HG03571 (cell line): ENCODE measurements at regions not wholly inside any gene's neighbourhood (a gene's known extent, or its start where the extent isn't known, plus 50 kb on each side); places are given as distances from the start of the nearest gene placed in this dataset.

ENCODE experiments used
- ATAC-seq: cut with Tn5 transposase; IDR thresholded peaks from one replicate; pipeline ENCODE4 v1.9.1; 2021; ENCODE audit not compliant: unreplicated experiment

DNA sequence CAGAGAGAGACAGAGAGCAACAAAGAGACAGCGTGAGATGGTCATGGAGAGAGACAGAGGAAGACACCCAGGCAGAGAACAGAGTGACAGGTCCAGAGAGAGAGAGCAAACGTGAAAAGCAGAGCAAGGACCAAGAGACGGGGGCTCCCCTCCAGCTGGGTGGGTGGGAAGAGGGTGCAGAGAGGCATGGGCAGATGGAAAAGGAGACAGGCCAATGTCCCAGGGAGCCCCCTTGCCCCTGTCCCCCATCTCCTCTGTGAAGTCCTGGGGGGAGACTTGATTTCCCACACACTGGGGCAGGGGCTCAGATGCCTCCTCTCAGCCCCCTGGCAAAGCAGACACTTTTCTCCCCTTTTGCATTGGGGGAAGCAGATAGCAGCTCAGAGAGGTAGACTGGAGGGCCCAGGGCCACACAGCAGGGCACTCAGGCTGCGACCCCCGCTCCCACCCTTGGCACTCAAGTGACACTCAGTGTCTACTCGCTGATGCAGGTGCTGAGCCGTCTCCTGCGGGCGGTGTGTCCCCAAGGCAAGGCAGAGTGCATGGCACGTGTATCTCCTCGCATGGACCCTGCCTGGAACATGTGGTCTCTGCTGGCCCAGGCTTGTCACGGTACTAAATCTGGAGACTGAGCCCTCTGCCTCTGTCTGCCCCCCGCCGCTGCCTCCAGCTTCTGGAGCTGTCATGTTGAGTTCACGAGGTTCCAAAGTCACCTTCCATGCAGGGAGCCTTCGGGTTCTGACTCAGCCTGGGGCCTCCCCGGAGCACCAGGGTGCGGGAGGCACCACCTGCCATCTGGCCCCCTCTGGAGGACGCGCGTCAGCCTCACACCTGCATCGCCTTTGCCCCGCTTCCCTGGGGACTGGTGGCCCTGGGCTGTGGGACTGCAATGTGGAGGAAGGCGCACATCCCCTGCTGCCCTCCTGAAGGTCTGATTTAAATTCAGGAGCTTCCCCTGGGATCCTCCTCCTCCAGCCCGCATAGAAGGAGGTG is 215.9 kb upstream of the GSE1 start:
- ATAC-seq: no peak

DNA sequence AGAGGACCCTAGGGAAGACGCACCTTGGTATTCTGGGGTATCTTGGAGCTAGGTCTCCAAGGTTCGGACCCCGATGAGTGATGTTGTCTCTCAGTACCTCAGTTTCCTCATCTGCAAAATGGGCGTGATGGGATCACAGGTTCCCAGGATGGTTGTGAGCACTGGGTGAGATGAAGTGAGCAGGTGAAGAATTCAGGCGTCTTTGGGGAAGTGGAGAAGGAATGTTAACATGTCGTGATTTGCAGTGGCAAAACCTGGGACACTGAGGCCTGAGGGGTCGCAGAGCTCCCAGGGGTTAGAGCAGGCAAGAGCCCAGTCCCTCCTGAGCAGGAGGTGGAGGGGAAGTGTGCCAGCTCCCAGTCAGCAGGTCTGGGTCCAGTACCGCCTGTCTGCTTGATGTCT is 215.1 kb upstream of the GSE1 start:
- no peak for ATAC-seq

DNA sequence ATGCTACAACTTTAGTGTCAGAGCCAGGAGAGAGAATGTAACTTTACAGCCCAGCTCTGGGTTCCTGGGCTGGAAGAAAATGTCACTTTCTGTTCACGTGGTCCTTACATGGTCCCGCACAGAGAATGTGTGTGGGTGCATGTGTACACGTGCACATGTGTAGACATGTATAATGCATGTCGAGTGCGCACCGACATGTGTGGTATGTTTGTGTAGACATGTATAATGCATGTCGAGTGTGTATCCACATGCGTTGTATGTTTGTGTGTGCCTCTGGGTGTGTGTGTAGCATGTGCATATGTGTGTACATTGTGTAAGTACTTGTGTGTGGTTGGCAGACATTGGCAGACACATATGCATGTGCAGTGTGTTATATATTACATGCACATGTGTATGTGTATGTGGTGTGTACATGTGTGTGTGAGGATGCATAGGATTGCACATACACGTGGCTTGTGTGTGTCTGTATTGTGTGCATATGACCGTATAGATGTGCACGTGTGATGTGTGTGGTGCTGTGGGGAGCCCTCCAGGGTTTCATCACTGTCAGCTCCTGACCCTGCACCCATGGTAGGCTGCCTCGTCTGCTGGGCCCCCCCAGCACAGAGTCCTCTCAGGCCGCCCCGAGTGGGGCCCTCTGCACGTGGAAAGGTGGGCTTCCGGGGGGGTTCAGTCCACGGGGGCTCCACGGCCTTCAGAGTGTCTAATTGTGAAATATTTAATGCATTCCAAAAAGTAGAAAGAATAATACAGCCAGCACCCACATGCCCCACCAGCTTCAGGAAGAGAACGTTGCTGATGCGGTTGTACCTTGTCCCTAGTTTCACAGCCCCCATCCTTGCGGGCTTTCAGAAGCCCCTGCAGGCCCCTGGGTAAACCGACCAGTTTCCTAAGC is 214.2 kb upstream of the GSE1 start:
- ATAC-seq: no peak

DNA sequence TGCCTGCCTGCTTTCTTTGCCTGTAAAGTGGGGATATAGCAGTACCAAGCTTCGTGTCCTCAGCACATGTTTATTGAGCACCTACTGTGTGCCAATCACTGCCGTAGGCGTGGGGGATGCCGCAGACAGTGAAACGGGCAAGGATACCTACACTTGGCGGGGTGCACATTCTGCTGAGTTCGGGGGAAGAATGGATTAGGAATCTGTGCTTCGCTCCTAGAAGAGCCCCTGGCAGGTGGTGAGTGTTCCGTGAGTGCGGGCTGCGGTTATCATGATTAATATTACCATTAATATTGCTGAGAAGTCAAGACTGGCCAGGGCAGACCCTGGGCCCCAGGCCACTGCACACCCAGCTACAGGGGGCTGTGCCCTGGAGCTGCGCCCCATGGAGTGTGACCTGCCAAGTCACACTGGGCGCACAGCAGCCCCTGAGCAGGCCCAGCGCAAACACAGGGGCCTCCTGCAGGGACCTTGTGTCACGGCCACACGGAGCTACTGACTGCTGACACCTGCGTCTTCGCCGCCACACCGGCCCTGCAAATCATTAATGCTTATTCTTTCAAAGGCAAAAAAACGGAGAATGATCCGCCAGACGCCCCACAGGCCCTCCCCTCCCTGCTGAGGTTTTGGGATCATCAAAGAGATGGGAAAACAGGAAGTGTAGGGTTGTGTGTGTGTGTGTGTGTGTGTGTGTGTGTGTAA is 213.4 kb upstream of the GSE1 start:
- ATAC-seq: no peak

DNA sequence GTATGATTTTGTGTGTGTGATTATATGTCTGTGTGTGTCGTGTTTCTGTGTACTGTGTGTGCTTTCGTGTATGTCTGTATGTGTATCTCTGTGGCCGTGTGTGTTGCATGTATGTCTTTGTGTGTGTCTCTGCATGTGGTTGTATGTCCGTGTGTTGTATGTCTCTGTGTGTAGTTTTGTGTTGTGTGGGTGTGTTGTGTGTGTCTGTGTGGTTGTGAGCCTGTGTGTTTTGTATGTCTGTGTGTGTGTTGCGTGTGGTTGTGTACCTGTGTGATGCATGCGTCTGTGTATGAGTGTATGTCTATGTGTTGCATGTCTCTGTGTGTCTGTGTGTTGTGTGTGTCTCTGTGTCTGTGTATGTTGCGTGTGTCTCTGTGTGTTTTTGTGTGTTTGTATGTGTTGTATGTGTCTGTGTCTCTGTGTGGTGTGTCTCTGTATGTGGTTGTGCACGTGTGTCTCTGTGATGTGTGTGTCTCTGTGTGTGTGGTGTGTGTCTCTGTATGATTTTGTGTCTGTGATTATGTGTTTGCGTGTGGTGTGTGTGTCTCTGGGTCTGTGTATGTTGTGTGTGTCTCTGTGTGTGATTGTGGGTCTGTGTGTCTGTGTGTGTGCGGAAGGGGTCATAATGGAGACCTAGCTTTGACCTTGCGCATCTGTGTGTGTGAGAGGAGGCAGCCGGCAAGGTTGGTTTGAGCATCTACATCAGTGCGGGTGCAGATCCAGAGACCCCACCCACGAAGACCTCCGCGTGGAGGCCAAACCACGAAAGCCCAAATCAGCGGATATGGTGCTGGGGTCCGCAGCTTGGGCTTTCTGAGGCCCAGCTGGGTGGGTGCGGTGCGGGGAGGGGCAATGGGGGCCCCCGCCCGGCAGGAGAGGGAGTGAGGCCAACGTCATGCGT is 212.6 kb upstream of the GSE1 start:
- no peak for ATAC-seq

DNA sequence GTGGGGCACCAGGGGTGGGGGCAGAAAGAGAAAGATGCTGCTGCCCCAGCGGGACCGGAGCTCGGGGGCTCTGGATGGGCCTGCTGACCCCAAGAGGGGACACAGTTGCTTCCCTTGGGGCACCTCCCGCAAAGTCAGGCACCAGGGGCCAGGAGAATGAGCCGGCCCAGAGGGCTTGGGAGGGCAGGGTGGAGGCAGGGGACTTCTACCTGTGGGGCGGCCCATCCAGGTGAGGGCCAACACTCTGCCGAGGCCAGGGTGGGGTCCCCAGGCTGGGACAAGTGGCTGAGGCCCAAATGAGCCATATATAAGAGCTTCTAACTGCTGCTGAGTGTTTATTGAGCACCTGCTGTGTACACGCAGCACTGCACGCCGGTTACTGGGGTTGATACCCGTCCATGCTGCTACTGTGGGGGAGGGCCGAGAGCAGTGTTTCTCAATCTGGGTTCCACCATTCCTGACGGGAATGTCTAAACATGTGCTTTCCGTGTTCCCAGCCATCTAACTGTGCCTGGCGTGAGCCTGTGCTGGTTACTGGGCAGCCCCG is 211.7 kb upstream of the GSE1 start:
- ATAC-seq: no peak

DNA sequence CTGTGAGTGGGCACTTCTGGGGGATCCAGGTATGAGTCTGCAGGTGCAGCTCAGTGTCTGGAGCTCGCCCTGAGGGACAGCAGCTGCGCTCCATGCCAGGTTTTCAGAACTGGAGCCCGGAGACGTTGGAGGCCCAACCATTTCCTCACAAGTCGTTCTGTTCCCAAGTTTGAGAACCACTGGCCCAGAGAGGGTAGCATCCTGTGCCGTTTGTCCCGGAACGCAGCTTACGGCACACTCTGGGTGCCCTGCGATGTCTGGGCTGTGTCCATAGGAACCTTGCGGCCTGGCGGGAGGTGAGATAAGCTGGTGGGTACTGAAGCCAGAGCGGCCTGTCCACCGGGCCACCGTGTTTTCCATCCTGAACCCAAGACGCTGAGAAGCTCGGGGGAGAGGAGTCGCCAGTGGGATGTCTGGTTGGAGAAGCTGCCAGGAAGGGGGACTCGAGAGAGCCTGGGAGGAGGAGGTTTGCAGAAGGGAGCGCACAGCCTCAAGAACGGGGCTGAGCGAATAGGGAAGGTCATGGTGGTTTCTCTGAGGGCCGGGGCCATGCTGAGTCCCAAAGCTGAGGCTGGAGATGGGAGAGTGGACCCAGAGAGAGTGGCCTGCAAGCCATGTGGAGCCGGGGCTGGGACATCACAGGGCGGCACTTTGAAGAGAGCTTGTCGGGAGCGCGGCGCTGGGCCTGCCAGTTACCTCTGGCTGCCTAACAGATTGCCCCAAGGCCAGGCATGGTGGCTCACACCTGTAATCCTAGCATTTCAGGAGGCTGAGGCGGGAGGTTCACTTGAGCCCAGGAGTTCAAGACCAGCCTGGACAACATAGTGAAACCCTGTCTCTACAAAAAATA is 211.0 kb upstream of the GSE1 start:
- no peak for ATAC-seq

DNA sequence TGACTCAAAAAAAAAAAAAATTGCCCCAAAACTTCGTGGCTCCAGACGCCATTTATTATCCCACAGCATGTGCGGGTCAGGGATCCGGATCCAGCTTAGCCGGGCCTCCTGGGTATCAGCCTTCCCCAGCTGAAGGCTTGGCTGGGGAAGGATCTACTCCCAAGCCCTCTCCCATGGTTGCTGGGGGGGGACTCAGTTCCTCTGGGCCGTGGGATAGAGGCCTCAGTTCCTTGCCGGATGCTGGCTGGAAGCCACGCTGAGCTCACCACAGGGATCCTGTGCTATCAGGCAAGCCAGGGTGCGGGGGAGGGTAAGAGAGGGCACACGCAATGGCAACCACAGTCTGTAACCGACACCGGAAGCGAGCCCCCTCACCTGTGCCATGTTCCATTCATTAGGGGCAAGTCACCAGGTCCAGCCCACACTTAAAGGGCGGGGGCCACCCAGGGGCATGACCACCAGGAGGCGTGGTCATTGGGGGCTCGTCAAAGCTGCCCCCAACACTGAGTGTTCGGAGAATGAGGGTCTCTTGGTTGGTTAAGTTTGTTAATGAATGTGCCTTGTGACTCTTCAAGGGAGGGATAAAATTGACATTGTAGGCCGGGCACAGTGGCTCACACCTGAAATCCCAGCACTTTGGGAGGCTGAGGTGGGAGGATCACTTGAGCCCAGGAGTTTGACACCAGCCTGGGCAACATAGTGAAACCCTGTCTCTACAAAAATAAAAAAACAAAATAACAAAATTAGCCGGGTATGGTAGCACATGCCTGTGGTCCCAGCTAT is 210.0 kb upstream of the GSE1 start:
- ATAC-seq: no peak

DNA sequence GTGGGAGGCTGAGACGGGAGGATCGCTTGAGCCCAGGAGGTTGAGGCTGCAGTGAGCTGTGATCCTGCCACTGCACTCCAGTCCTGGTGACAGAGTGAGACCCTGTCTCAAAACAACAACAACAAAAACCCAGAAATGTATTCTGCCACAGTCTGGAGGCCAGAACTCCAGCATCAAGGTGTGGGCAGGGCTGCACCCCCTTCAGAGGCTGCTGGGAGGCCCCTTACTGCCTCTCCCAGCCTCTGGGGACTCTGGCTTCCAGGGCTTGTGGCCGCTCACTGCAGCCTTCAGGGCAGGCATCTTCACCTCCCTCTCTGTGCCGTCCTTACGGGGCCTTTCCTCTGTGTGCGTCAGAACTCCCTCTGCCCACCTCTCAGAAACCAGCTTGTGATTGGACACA is 209.4 kb upstream of the GSE1 start:
- no peak for ATAC-seq

DNA sequence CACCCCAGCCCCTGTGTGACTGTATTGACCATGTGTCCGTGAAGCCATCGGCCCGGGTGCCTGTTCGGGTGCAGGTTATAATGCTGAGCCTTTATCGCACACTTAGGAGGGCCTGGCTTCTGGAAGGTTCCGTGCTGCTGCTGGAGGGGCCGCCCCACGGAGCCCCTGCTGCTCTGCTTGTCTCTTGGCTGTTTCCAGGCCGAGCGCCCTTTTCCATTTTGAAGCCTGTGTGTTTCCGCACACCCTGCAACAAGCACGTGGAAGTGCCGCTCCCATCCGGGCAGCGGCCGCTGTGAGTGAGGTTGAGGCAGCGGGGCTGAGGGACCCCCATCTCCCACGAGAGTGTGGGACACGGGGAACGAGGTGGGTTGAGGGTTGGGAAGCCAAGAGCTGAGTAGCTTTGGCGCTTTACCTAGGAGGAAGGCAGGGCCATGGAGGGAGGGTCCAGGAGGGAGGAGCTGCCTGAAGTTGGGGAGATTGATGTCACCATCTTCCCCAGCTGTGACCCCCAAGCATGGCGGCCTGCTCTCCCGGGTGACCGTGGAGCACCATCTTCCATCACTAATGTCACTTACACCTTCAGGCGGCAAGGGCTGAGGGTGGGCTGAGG is 200.1 kb upstream of the GSE1 start:
- no peak for ATAC-seq

DNA sequence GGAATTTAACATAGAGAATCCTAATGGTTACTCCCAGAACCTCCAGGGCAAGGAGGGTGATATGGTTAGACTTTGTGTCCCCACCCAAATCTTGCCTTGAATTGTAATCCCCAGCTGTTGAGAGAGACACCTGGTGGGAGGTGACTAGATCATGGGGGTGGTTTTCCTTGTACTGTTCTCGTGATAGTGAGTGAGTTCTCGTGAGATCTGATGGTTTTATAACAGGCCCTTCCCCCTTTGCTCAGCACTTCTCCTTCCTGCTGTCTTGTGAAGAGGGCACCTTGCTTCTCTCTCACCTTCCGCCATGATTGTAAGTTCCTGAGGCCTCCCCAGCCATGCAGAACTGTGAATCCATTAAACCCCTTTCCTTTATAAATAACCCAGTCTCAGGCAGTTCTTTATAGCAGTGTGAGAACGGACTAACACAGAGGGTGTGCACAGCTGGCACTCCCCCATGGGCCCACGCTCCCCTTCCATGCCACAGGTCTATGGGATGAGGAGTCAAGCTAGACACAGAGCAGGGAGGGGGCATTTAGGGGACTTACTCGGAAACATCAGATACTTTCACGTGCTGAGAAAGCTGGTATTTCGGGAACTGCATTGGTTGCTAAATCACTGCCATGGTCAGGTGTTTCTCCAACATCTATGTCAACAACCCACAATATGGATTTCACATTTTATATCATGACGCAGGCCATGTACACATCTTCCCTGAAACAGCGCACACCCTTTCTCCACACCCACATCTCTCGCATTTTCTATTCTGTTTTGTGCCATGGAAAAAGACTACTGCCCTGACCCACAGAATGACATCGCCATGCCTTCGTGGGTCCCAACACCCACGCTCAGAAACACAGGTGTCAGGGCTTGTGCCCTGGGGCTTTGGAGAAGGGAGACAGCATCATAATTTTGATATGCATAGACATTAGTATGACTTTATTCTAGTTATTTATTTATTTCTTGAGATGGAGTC is 199.1 kb upstream of the GSE1 start:
- ATAC-seq: no peak

DNA sequence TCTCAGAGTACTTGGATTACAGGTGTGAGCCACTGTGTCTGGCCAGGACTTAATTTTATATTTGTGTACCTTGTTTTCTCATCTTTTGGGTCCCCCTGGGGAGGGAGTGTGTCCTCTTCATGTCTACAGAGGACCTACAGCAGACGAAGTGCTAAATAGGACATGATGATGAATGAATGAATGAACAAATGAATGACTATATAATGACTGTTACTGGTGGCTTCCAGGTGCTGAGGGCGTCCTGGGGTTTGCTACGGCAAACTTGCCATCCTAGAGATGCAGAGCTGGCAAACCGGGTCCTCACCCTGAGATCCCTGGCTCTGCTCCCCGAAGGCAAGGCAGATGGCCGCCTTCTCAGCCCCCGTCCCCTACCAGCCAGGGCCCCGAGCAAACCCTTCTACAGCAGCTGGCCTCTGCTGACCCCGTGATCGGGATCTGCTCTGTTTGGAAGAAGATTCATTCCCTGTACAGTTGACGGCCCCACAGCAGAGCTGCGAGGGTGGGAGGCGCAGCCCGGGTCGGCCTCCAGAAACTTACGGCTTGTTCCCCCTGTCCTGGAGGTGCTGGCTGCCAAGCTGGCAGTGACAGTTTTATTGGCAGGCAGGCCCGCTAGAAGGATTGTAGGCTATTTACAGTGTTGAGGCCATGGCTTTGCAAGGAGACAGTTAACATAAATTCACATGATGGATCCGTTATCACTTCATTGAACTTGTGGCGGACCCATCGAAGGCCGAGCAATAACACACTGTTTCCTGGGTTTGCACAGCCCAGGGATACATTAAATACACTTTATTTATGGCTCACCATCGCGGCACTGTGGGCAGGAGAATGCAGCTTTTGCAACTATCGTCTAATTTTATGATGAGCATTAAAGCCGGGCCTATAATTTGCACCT is 197.7 kb upstream of the GSE1 start:
- no peak for ATAC-seq

DNA sequence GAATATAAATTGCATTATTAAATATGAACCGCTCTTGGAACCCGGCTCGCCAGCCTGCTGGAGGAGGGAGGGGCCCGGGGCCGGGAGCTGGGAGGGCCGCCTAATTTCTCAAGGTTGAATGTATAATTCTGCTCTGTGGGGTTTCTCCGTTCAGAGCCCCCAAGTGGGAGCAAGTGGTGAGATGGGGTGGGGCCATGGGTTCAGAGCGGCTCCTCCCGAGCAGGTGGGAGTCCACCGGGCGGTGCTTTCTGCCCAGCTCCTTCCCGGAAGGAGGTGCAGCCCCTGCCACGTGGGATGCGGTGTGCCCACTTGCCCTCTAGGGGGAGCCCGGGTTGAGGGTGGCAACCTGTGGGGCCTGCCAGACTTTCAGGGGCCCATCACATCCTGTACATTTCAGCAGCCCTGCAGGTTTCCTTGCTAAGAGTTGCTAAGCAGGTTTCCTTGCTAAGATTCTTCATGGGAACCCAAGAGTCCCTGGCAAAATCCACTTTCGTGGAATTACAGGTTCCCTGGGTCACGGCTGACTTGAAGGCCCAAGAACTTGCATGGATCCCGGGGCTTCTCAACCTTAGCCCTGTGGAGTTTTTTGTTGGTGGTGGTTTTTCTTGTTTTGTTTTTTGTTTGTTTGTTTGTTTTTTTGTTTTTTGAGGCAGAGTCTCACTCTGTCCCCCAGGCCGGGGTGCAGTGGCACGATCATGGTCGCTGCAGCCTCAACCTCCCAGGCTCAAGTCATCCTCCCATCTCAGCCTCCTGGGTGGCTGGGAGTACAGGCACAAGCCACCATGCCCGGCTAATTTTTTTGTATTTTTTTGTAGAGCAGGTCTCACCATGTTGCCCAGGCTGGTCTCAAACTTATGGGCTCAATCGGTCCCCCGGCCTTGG is 196.7 kb upstream of the GSE1 start:
- no peak for ATAC-seq

DNA sequence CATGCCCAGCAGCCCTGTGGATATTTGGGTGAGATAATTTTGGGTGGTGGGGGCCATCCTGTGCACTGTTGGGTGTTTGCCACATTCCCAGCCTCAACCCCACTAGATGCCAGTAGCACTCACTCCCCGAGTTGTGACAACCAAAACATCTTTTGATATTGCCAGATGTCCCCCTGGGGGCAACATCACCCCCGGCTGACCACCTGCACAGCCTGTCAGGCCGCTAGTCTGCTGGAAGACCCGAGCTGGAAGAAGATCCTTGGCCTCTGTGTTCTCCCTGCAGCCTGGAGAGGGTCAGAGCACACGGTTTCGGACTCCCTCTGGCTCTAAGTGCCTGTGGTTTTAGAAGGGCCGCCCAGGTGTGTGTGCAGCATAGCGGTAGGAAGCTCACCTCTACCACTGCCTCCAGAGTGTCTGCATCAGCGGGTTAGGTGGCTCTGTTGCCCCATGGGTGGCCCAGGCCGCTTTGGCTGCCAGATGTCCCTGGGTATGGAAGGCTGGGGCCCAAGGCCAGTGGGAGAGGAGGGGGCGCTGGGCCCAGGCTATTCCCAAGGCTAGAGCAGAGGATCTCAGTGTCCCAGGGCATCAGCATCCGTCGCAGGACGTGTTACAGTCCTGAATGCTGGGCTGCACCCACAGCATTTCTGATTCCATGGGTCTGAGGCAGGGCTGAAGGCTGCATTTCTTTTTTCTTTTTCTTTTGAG is 195.8 kb upstream of the GSE1 start:
- no peak for ATAC-seq
